ENCODE measurements at regions not wholly inside any gene's neighbourhood (a gene's known extent, or its start where the extent isn't known, plus 50 kb on each side); places are given as distances from the start of the nearest gene placed in this dataset.

- Histone ChIP-seq H3K4me3 (ENCODE audit: low read length) (no peak overlapping the region), H4K20me1 (ENCODE audit: insufficient read depth, low read length) (no peaks in the 10 kb centered on the region), H3K79me2 (ENCODE audit: low read length) (no peaks in the 10 kb centered on the region), H3K9me2 (replicated peaks; ENCODE audit: insufficient read depth, low read length) (no peaks in the 10 kb centered on the region), H3K9ac (ENCODE audit: low read length) (no peak overlapping the region), H3K4me2 (ENCODE audit: low read depth, low read length) (no peak overlapping the region), H3F3A (ENCODE audit: insufficient read depth, low read length) (no peaks in the 10 kb centered on the region), H2AFZ (ENCODE audit: low read length) (no peak overlapping the region), H3K27ac (ENCODE audit: low read length) (no peak overlapping the region), H3K36me3 (replicated peaks; ENCODE audit: insufficient read depth, low read length) (no peaks in the 10 kb centered on the region), H3K9me3 (replicated peaks; ENCODE audit: insufficient read depth, low read length) (no peaks in the 10 kb centered on the region), H3K4me1 (ENCODE audit: low read length) (no peaks in the 10 kb centered on the region), H3K27me3 (replicated peaks; ENCODE audit: insufficient read depth, low read length) (no peaks in the 10 kb centered on the region)
- DNase-seq: no peak
- TF ChIP-seq EZH2 (optimal IDR thresholded peaks at IDR 0.05; ENCODE audit: low read depth, low read length) (no peak), CTCF (IDR thresholded peaks at IDR 0.05; ENCODE audit: low read length) (no peak), EZH2phosphoT487 (IDR thresholded peaks at IDR 0.05; ENCODE audit: low read length) (no peak)
Measured at GRCh38 chrX:68919707-68920106, 90.9 kb downstream of the EFNB1 start.

- Histone ChIP-seq H3K4me2 (ENCODE audit: low read depth, low read length) (no peak overlapping the region), H3K4me3 (ENCODE audit: low read length) (no peak overlapping the region), H2AFZ (ENCODE audit: low read length) (no peak overlapping the region), H4K20me1 (ENCODE audit: insufficient read depth, low read length) (no peaks in the 10 kb centered on the region), H3K27ac (ENCODE audit: low read length) (no peak overlapping the region), H3K79me2 (ENCODE audit: low read length) (no peaks in the 10 kb centered on the region), H3K36me3 (replicated peaks; ENCODE audit: insufficient read depth, low read length) (no peaks in the 10 kb centered on the region), H3K27me3 (replicated peaks; ENCODE audit: insufficient read depth, low read length) (no peaks in the 10 kb centered on the region), H3K9me3 (replicated peaks; ENCODE audit: insufficient read depth, low read length) (no peaks in the 10 kb centered on the region), H3K9me2 (replicated peaks; ENCODE audit: insufficient read depth, low read length) (no peaks in the 10 kb centered on the region), H3F3A (ENCODE audit: insufficient read depth, low read length) (no peaks in the 10 kb centered on the region), H3K9ac (ENCODE audit: low read length) (no peak overlapping the region), H3K4me1 (ENCODE audit: low read length) (no peaks in the 10 kb centered on the region)
- no peak for TF ChIP-seq CTCF (IDR thresholded peaks at IDR 0.05; ENCODE audit: low read length)
- TF ChIP-seq EZH2 (optimal IDR thresholded peaks at IDR 0.05; ENCODE audit: low read depth, low read length): no peak
- no peak for TF ChIP-seq EZH2phosphoT487 (IDR thresholded peaks at IDR 0.05; ENCODE audit: low read length)
- DNase-seq: no peak
Measured at GRCh38 chrX:68918202-68918601, 89.4 kb downstream of the EFNB1 start.

GRCh38 chrX:68917799-68918198 lies 89.0 kb downstream of the EFNB1 start:
- no peak for TF ChIP-seq EZH2 (optimal IDR thresholded peaks at IDR 0.05; ENCODE audit: low read depth, low read length)
- no peak for TF ChIP-seq CTCF (IDR thresholded peaks at IDR 0.05; ENCODE audit: low read length)
- TF ChIP-seq EZH2phosphoT487 (IDR thresholded peaks at IDR 0.05; ENCODE audit: low read length): no peak
- Histone ChIP-seq H3K9ac (ENCODE audit: low read length) (no peak overlapping the region), H3K9me2 (replicated peaks; ENCODE audit: insufficient read depth, low read length) (no peaks in the 10 kb centered on the region), H3K4me1 (ENCODE audit: low read length) (no peaks in the 10 kb centered on the region), H4K20me1 (ENCODE audit: insufficient read depth, low read length) (no peaks in the 10 kb centered on the region), H2AFZ (ENCODE audit: low read length) (no peak overlapping the region), H3K9me3 (replicated peaks; ENCODE audit: insufficient read depth, low read length) (no peaks in the 10 kb centered on the region), H3K27me3 (replicated peaks; ENCODE audit: insufficient read depth, low read length) (no peaks in the 10 kb centered on the region), H3K4me3 (ENCODE audit: low read length) (no peak overlapping the region), H3K27ac (ENCODE audit: low read length) (no peak overlapping the region), H3K79me2 (ENCODE audit: low read length) (no peaks in the 10 kb centered on the region), H3K4me2 (ENCODE audit: low read depth, low read length) (no peak overlapping the region), H3K36me3 (replicated peaks; ENCODE audit: insufficient read depth, low read length) (no peaks in the 10 kb centered on the region), H3F3A (ENCODE audit: insufficient read depth, low read length) (no peaks in the 10 kb centered on the region)
- DNase-seq: no peak

All from MM.1S (cell line).